ENCODE measurements at regions not wholly inside any gene's neighbourhood (a gene's known extent, or its start where the extent isn't known, plus 50 kb on each side); places are given as distances from the start of the nearest gene placed in this dataset.
"Not testable (repeated sequence)": the region's sequence is repeated elsewhere in the genome, so short reads cannot be mapped to it uniquely, and the experiment has no call there.

DNA sequence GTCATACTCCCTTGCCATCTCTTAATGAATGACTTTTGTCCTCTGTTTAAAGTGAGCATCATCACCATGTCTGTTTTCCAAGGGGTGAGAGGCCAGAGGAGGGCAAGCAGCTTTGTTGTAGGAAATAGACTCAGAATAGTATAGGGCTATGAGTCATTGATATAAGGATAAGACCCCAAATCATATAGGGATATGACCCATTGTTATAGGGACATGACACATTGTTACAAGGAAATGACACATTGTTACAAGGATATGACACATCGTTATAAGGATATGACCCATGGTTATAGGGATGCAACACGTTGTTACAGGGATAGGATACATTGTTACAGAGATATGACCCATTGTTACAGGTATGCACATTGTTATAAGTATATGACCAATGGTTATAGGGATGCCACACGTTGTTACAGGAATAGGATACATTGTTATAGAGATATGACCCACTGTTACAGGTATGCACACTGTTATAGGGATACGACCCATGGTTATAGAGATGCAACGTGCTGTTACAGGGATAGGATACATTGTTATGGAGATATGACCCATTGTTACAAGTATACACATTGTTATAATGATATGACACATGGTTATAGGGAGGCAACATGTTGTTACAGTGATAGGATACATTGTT lies 311.1 kb upstream of the ADARB2 start:
- DNase-seq: no peak

DNA sequence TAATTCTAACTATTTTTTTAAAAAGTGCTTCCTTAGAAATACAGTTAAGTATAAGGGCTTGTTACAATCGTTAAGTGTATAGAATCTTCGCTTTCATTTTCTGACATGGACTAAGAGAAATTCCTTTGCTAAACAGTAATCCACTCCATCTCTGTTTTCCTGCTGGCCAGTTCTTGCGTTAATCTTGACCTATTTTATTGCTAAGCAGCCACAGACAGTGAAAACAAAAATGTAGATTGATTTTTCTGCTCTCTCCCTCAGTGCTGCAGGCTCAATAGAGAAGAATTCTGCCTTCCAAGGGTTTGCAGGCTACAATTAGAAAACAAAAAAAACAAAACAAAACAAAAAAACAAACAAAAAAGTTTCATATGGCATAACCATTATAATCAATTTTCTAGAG lies 310.4 kb upstream of the ADARB2 start:
- DNase-seq: no peak

DNA sequence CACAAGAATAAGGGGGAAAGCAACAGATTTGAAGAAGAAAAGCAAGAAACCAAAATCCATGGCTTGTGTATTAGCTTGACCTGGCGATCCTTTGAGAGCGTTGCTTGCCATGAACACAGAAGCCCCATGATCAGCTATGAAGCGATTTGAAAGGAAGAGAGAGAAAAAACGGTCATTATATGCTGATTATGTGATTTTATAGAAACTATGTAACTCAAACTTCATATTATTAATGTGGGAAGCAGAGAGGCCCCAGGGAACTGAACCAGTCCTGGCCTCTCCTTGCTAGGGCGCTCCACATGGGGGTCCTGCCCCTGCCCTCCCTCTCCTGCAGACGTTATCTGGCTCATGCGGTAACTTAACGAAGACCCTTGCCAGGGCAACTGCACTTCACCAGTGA lies 306.1 kb upstream of the ADARB2 start:
- DNase-seq: no peak

DNA sequence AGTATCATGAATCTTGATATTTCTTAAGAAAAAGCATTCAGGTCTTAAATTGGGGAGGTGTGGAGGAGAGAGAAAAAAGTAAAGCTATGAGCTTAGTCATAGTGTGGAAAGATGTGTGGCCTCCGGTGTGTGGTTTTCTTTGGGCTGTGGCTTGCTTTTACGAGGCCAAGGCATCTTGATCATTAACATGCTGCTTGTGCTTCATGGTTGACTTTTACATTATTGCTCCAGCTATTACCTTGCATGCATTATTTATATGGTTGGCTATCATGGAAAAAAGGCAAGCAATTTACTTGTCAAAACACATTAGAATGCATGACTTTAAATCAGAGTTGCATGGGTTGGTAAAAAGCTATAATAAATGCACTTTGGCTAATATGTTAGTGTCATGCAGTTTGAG lies 300.7 kb upstream of the ADARB2 start:
- DNase-seq: no peak

DNA sequence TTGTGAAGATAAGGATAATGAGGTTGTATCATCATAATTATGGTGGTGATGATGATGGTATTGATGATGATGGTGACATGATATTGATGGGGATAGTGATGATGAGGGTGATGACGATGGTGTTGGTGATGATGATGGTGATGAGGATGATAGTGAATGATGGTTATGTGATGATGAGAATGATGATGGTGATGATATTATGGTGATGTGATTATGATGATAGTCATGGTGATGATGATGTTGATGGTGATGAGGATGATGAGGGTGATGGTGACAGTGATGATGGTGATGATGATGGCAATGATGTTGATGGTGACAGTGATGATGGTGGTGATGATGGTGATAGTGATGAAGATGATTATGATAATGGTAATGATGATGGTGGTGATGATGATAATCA lies 299.9 kb upstream of the ADARB2 start:
- no peak for DNase-seq

DNA sequence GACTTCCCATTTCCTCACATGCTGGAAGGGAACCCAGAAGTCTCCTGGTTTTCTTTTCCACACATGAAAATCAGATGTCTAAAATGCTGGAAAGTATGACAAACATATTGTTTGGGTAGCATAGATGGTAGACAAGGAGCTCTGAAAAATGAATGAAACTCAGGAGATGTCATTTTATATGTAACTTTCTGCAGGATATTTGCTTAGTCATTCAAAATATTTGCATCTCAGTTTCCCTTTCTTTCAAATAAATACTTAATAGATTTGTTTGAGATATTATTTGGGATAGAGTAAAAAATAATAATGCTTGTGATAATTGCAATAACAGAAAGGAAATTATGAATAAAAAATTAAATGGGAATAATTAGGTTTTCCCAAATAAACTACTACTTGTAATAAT lies 298.9 kb upstream of the ADARB2 start:
- DNase-seq: no peak

DNA sequence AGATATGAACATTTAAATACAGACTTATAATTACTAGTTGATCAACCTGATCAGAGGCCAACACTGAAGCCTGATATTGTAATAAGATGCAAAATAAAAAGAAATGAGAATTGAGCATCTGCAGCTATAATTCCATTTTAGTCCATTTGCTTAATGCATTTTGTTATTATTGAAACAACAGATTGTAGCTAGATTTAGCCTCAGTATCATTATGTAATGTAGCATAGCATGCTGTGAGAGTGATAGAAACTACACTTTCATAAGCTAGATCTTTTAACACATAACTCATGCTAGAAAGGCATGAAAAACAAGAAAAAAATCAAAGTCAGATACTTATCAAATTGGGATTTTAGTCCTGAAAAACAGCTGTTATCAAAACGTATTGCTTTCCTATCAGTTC lies 292.7 kb upstream of the ADARB2 start:
- DNase-seq: no peak

DNA sequence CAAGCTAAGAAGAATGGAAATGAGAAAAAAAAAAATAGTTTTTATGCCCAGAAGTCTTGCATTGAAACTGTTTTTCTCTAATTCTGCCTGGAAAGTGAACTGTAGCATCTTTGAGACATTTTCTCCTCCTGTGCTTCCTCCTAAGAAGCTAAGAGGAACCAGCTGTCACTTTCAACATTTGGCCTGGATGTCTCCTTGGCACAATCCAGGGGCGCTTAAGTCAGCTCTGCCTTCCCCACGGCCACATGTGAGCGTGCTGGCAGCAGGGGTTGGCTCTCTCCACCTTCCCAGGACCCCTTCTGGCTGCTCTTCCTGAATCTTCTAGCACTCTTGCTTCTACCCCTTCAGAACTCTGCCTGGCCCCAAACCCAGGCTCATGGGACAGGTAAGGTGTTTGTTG lies 289.6 kb upstream of the ADARB2 start:
- DNase-seq: no peak

DNA sequence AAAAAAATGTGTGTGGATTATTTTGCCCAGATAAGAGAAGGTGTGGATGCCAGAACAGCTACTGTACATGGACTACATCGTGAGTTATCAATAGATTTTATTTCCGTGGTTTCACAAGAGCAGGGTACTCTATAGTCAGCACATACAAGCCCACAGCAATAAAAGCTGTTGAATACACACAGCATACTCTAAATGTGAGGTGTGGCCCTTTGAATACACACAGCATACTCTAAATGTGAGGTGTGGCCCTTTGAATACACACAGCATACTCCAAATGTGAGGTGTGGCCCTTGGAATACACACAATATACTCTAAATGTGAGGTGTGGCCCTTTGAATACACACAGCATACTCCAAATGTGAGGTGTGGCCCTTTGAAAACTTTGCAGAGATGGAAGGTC lies 287.4 kb upstream of the ADARB2 start:
- DNase-seq: not testable (repeated sequence)

DNA sequence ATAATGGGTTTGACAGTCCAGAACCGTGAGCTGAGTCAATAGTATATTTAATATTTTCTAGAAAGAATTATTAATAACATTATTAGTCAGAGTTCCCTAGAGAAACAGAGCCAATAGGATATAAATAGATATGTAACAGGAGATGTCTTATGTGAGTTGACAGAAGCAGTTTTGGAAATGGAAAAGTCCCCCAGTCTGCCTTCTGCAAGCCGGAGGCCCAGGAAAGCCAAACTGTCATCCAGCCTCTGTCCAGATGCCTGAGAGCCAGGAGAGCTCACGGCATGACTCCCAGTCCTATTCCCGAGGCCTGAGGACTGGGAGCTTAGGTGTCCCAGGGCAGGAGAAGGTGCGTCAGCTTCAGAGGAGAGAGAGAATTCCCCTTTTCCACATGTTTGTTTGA lies 286.4 kb upstream of the ADARB2 start:
- DNase-seq: no peak

DNA sequence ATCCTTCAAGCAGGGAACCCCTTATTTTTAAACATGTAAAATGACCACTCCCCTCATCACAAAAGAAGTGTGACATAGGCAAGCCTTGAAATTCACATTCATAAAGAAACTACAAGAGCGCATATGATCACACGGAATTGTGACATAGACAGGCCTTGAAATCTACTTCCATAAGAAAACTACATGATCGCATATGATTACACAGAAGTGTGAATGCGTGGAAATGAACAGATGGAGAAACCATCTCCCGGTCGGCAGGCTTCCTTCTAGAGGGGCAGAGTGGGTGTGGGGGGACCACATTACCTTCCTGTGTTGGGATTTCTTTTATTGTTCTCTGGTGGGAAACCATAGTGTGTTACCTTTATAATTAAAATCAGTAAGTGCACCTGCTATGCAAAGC lies 285.1 kb upstream of the ADARB2 start:
- DNase-seq: no peak

DNA sequence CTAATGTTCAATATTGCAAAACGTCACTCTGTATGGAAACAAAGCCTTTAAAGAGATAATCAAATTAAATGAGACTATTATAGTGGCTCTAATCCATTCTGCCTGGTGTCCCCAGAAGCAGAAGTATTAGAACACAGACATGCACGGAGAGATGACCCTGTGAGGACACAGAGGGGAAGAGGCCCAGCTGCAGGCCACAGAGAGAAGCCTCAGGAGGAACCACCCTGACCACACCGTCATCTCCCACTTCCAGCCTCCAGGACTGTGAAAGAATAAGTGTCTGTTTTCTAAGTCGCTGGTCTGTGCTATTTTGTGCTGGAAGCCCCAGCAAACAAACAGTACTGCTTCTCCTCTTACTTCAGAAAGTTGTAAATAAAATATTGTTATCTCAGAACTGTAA lies 283.5 kb upstream of the ADARB2 start:
- DNase-seq: no peak

DNA sequence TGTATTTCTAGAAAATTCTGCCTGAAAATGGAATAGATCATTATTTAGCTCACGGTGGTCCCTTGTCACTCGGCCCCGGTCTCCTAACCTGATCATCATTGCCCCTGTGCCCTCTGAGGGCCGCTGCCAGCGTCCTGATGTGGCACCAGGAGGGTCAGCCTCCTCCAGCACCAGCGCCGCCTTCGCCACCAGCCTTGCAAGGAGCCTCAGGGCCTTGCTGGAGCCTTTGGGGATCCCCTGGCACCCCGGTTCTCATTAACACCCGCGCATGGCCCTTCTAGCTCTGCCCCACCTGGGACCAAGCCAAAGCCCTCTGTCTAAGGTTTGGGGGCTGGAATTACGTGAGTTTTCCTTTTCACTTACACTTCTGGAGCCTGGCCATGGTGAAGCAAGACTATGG lies 282.5 kb upstream of the ADARB2 start:
- no peak for DNase-seq

DNA sequence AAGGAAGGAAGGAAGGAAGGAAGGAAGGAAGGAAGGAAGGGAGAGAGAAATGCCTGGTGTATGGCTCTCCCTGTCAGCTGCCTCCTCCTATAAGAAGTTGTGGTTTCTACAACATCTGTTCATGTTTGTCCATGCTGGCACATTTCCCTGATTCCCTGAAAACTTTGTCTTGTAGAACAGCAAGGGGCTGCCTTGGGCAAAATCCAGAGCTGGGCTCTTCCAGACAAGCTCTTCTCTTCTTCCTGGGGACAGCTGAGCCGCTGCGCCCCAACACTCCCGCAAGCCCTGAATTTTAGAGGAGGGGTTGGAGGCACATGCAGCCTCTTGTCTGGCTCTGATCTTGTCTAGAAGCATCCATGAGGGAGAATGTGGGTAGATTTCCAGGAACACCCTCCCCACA lies 282.0 kb upstream of the ADARB2 start:
- DNase-seq: no peak

DNA sequence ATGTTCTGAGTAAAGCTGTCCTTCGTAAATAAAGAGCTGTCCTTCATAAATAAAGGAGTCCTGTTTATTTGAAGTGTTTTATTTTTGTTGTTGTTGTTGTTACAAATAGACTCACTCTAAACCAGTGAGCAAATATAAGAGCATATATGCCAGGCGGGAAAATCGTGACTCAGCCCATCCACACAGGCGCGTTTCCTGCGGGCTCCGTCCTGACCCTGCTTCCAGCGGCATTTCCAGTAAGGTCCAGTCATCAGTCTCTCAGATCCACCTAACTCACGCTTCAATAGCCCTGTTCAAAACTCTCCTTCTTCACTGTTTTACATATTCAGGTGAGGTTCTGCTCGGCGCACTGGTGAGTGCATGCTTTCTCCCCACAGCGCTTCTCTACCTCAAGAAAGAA lies 277.2 kb upstream of the ADARB2 start:
- DNase-seq: no peak

DNA sequence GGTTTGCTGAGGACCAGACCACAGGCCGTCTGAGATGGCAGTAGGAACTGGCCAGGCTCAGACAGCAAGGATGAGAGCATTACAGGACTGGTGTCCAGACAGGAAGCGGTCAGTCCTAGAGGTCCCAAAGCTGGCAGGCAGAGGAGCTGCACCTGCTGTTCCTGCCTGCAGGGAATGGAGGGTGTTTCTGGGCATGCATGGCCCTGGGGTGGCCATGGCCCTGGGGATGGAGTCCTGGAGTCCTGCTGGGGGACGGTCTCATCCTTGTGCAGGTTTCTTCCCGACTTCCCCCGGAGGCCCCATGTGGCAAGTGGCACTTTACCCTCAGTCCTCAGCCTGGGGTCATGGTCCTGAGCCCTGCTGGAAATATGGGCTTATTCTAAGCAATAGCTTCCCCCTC lies 274.9 kb upstream of the ADARB2 start:
- DNase-seq: no peak

DNA sequence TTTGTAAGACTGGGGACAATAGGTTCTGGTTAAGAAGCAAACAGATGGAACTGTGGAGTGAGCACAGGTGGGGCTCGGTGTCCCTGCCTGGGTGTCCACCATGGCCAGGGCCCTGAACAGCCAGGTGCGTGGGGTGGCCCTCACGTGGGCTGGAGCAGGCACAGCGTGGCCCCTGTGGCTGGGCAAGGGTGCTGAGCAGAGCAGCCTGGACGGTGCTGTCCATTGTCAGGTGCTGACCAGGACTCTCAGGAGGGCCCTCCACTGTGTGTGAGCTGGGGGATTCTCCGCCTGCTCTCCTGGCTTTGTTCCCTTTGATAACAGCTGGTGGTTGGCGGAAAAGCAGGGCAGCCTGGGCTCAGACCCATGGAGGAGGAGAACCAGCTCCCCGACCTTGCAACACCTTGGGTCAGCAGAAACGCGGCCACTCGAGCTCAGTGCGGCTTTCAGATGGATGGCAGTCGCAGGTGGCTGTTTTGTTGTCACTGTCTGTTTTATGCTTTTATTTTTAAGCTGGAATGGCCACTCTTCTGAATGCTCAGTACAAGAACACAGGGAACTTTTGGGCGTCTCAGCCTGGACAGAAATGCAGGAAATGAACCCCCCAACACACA lies 273.9 kb upstream of the ADARB2 start:
- DNase-seq: no peak

DNA sequence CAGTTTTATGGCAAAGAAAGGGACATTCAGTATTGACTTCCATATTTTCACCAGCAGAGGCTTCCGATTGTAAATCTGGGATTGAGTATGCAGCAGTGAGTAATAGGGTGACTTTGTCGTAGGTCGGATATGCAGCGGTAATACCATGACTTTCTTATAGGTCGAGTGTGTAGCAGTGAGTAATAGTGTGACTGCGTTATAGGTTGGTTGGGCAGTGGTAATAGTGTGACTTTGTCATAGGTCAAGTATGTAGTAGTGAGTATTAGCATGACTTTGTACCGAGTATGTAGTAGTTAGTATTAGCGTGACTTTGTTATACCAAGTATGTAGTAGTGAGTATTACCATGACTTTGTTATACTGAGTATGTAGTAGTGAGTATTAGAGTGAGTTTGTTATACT lies 268.2 kb upstream of the ADARB2 start:
- DNase-seq: no peak

DNA sequence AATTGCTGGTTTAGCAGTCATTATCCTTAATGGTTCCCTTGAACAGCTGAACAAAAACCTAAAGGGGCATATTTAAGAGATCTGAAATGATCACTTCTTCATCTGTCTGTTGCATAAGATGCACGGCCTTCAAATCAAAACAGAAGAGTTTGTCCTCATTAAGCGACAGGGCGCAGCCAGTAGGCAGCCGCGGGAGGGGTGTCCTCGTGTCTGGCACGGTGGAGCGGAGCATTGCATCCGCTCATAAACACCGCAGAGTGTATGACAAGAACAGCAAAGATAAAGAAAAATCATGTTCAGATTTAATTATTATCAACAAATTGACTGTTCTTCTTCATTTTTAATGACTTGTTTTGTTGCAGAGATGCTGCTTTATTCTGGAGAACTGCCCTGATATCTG lies 255.6 kb upstream of the ADARB2 start:
- no peak for DNase-seq

DNA sequence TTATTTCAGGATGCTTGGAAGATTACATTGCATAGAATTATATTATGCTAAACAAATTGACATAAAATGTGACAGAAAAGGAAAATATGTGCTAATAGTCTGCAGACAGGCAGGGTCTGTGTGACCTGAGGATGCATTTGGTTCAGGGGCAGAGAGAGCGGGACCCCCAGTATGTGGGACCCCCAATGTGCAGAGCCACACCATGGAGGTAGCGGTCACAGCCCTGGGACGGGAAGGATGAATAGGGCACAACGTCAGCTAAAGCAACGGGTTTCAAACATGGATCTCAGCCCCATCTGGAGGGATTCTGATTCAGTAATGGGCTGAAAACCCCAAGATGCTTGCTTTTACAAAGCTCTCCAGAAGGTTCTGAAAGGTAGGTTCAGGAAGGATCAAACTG lies 251.8 kb upstream of the ADARB2 start:
- DNase-seq: no peak

DNA sequence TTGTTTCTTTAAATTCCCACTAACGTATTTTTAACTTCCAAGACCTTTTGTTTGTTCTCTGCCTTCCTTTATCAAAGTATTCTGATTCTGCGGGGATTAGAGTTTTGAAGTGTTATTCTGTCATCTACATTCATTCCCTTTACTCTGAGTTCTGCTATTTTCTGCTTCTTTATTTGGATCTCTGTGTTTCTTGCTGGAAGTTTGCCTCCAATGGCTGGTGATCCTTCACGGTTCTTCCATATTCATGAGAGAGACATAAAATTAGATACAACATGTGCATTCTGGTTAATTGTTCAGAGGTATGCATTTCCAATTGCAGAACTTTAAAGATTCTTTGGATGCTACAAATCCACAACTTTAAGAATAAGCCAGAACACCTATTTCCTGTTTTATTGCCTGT lies 244.7 kb upstream of the ADARB2 start:
- no peak for DNase-seq

DNA sequence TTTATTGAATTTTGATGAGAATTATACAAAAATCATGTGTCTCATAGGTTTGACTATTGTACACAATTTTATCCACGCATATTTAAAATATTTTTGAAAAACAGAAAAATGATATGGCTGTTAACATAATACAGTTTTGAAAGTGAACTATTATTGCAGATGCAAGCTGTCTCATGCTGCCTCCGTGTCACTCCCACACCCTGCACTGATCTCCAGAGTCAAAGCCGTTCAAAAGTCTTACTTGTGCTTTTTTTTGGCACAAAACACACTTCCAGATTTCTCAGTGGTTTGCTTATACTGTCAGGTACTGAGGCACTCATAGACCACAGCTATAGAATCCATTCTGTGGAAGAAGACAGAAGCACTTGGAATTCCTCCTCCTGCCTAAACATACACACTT lies 243.1 kb upstream of the ADARB2 start:
- DNase-seq: no peak

DNA sequence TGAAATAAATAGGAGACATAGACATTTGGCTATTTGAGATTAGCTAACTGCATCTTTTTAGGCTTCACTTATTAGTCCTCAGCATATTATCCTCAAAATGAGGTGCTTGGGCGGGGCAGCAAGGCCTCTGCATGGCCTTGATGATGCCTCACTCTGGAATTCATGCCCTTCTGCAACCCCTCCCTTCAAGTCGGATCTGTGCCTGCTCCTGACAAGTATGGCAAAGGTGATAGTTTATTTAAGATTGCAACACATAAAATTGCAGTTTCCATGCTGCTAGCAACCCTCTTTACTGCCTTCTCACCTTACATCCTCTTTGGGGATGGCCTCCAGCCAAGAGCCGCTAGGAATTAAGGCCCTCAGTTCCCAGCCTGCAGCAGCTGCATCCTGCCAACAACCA lies 241.3 kb upstream of the ADARB2 start:
- no peak for DNase-seq

DNA sequence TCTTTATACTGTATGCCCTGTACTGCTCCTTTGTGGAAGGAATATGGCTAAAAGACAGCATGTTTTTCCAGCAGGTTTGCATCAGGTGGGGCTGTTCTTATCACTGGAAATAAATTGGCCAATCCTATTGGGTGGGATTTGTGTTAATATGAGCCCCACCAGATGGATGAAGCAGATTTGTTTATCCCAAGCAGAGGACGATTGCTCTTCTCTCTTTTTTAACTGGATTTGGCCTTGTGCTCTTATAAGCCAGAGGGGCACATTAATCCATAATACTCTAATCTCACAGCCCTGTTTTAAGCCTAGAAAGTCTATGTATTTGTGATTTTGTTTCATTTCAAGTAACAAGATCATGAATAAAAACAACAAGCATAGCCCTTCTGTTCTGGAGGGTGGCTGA lies 240.1 kb upstream of the ADARB2 start:
- DNase-seq: no peak

DNA sequence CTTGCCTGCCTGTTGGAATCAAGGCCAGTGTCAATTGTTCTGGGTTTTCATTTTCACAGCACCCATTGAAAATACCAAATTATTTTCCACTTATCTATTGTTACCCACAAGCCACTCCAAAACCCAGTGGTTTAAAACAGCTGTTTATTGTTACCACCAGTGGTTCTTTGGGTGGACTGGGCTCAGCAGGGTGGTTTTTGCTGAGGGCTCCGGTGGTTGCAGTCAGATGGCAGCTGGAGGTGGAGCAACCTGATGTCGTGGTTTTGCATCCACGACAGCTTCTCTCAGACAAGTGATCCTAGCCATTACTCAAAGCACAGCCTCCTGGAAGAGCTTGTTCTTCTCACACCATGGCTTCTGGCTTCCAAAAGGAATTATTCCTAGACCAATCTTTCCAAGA lies 235.1 kb upstream of the ADARB2 start:
- DNase-seq: no peak
